Progenitor cell of endocrine pancreas (in vitro differentiated cells): ENCODE measurements at regions not wholly inside any gene's neighbourhood (a gene's known extent, or its start where the extent isn't known, plus 50 kb on each side); places are given as distances from the start of the nearest gene placed in this dataset.

Experiments used
- DNase-seq: peaks from one replicate; pipeline ENCODE4 v3.0.0; 2021; ENCODE audit warnings: low spot score; ENCODE audit not compliant: unreplicated experiment
- H3K27ac Mint-ChIP-seq: 2 replicates; pipeline ENCODE4 v1.8.0; 2021; ENCODE audit warnings: mild to moderate bottlenecking, moderate library complexity, mixed read lengths
- H3K27me3 Mint-ChIP-seq: 2 replicates; pipeline ENCODE4 v1.8.0; 2021; ENCODE audit warnings: mixed read lengths
- H3K36me3 Mint-ChIP-seq: 2 replicates; pipeline ENCODE4 v1.8.0; 2022; ENCODE audit warnings: mixed read lengths; ENCODE audit not compliant: insufficient read depth
- H3K4me1 Mint-ChIP-seq: 2 replicates; pipeline ENCODE4 v1.8.0; 2021; ENCODE audit warnings: low read depth, mixed read lengths
- H3K4me3 Mint-ChIP-seq: 2 replicates; pipeline ENCODE4 v1.8.0; 2021; ENCODE audit warnings: low read depth, mild to moderate bottlenecking, moderate library complexity, mixed read lengths
- H3K9me3 Mint-ChIP-seq: 2 replicates; pipeline ENCODE4 v1.8.0; 2021; ENCODE audit warnings: low read depth, mixed read lengths
- CTCF ChIP-seq: fragments of 200-600 bp; sonication (generic); IDR thresholded peaks from one replicate; pipeline ENCODE4 v1.5.0; 2021; ENCODE audit warnings: antibody characterized with exemption, mild to moderate bottlenecking; ENCODE audit not compliant: unreplicated experiment

- DNase-seq, result no peak
- H3K36me3 Mint-ChIP-seq, result no peaks in the 10 kb centered on the region
- H3K4me1 Mint-ChIP-seq, result no peaks in the 10 kb centered on the region
- H3K27me3 Mint-ChIP-seq, result no peaks in the 10 kb centered on the region
- H3K9me3 Mint-ChIP-seq, result no peaks in the 10 kb centered on the region
- TF ChIP-seq CTCF, result no peak
- no peak overlapping the region for H3K27ac Mint-ChIP-seq
- H3K4me3 Mint-ChIP-seq, result no peak overlapping the region
Observed at GRCh38 chr4:116733370-116733769, 352.0 kb downstream of the TRAM1L1 start.

- no peaks in the 10 kb centered on the region for H3K36me3 Mint-ChIP-seq
- no peak overlapping the region for H3K27ac Mint-ChIP-seq
- no peaks in the 10 kb centered on the region for H3K27me3 Mint-ChIP-seq
- H3K4me3 Mint-ChIP-seq, result no peak overlapping the region
- DNase-seq, result no peak
- TF ChIP-seq CTCF, result no peak
- H3K4me1 Mint-ChIP-seq, result peaks cover 1% of the 10 kb centered on the region
- no peaks in the 10 kb centered on the region for H3K9me3 Mint-ChIP-seq
Observed at GRCh38 chr4:116726523-116726922, 358.9 kb downstream of the TRAM1L1 start.

GRCh38 chr4:116724249-116724648, 361.1 kb downstream of the TRAM1L1 start:
- DNase-seq, result no peak
- no peak overlapping the region for H3K27ac Mint-ChIP-seq
- no peak for TF ChIP-seq CTCF
- H3K9me3 Mint-ChIP-seq, result no peaks in the 10 kb centered on the region
- peaks cover 1% of the 10 kb centered on the region for H3K4me1 Mint-ChIP-seq
- no peaks in the 10 kb centered on the region for H3K27me3 Mint-ChIP-seq
- no peak overlapping the region for H3K4me3 Mint-ChIP-seq
- no peaks in the 10 kb centered on the region for H3K36me3 Mint-ChIP-seq

GRCh38 chr4:116705466-116705865, 379.9 kb downstream of the TRAM1L1 start:
- H3K4me3 Mint-ChIP-seq, result no peak overlapping the region
- no peak overlapping the region for H3K27ac Mint-ChIP-seq
- H3K36me3 Mint-ChIP-seq, result no peaks in the 10 kb centered on the region
- DNase-seq, result no peak
- no peaks in the 10 kb centered on the region for H3K9me3 Mint-ChIP-seq
- H3K27me3 Mint-ChIP-seq, result no peaks in the 10 kb centered on the region
- no peaks in the 10 kb centered on the region for H3K4me1 Mint-ChIP-seq
- no peak for TF ChIP-seq CTCF

- no peaks in the 10 kb centered on the region for H3K27me3 Mint-ChIP-seq
- DNase-seq, result no peak
- no peak for TF ChIP-seq CTCF
Observed at GRCh38 chr4:116702949-116703348, 382.4 kb downstream of the TRAM1L1 start.

More at GRCh38 chr4:116702949-116703348, 382.4 kb downstream of the TRAM1L1 start:
- no peaks in the 10 kb centered on the region for H3K36me3 Mint-ChIP-seq
- no peak overlapping the region for H3K4me3 Mint-ChIP-seq
- no peak overlapping the region for H3K27ac Mint-ChIP-seq
- H3K9me3 Mint-ChIP-seq, result peaks cover 4% of the 10 kb centered on the region
- H3K4me1 Mint-ChIP-seq, result no peaks in the 10 kb centered on the region
